ENCODE measurements at regions not wholly inside any gene's neighbourhood (a gene's known extent, or its start where the extent isn't known, plus 50 kb on each side); places are given as distances from the start of the nearest gene placed in this dataset.

DNA sequence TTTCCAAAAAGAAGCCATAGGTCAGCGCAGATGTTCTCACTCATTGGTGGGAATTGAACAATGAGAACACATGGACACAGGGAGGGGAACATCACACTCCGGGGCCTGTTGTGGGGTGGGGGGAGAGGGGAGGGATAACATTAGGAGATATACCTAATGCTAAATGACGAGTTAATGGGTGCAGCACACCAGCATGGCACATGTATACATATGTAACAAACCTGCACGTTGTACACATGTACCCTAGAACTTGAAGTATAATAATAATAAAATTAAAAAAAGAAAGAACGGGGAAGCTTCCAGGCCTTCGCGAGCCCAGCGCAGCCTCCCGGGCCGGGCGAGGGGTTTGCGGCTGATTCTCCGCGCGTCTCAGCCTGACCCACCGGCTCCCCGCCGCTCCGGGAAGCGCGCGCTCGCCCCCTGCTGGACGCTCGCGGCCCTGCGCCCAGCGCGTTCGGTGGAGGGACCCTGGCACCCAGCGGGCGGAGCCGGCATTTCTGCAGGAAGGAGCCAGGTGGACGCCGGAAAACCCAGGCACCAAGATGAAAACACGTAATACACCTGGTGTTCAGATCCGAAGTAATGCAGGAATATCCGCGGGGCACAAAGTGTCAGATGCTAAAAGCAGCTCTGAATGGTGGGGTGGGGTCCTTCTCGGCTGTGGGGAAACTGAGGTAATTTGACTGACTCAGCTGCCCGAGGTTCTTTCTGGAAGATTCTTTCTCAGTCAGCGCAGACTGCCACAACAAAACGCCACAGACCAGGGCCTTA lies 67.1 kb upstream of the PPP1R26 start:
- peak; percentile 38 for DNase-seq

DNA sequence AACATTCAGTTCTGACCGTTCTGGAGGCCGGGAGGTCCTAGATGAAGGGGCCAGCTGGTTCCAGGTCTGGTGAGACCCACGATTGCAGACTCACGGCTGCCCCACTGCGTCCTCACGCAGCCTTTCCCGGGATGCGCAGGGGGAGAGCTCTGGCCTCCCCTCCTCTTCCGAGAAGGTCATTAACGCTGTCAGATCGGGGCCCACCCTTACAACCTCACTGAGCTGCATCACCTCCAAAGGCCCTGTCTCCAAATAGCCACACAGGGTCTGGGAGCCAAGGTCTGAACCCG lies 66.6 kb upstream of the PPP1R26 start:
- no peak for DNase-seq

DNA sequence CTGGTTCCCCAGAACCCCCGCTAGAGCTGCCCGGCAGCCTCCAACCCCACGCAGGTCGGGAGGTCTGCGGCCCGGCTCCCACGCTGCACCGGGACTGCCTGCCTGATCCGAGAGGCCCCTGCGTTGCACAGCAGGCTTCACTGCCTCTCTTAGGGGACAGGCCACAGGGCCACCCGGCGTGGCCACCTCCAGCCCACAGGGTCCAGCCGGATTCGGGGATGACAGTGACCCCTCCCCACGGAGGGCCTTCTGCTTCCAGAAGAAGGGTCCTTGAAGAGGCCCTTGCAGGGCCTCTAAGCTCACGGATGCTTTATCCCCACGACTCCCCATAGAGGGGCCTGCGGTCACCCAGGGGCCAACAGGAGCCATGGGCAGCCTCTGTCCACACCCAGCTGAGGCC lies 66.1 kb upstream of the PPP1R26 start:
- no peak for DNase-seq

DNA sequence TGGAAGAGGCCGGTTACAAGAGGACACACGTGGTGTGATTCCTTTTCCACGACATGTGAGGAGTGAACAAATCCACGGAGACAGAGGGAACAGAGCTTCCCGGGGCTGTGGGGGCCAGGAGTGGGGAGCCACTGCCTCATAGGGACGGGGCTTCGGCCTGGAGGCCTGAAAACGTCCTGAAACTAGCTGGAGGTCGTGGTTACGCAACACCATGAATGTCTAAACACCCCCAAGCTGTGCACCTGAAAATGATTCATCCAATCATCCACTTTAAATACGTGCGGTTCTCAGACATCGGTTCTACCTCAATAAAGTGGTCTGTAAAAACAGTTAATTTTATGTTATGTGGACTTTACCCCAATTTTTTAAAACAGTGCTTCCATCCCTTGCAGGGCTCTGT lies 65.3 kb upstream of the PPP1R26 start:
- DNase-seq, result no peak

DNA sequence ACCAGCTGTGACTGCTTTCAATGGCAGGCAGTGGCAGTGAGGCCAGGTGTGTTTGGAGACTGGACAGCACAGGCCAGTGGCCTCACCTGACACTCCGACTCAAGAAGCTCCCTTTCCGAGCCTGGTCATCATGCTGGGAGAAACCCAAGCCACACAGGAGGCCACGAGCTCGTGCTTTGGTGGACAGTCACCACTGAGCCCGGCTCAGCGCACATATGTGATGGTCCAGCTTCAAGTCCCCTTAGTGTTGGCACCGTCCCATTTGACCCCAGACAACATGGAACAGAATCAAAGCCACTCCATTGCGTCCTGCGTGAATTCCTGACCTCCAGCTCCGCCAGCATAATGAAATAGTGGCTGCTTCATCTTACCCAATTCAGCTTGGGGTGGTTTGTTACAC lies 64.0 kb upstream of the PPP1R26 start:
- DNase-seq, result no peak

DNA sequence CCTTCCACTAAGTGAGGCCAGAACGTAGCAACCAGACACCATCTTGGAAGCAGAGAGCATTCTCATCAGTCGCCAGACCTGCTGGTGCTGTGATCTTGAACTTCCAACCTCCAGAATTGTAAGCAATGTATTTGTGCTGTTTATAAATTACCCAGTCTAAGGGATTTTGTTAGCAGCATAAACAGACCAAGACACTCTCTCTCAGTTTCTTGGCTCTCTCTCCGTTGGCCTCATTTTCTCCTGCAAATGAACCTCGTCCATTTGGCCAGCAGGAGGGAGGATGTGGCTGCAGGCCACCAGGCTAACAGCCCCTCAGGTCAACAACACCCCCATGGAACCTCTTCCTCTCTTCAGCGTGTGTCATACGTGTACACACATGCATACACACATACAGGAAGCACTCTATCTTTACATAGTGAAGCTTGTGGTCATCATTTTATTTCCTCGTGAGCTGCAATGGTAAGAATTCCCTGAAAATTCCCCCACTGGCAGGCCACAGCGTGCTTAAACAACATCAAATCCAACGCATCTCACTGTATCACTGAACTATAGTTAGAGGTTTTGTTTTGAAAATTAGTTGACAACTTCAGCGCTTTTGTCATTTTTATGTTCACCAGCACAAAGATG lies 62.8 kb upstream of the PPP1R26 start:
- no peak for DNase-seq

DNA sequence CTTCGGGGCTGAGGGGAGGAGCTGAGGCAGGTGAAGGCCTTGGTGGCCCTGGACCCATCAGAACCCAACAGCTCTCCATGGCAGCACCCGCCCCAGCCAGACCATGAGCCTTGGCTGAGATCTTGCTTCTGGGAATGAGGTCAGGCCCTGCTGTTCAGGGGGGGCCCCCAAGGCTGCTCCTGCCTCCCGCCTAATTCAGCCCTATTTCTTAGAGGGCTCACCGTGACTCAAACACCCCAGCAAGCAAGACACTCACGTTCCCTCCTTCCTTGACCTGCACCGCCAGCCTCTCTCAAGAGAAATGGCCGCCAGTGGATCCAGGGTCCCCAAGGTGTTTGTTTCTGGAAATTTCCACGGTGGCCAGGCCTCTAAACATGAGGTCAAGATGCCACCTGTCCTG lies 61.4 kb upstream of the PPP1R26 start:
- no peak for DNase-seq

DNA sequence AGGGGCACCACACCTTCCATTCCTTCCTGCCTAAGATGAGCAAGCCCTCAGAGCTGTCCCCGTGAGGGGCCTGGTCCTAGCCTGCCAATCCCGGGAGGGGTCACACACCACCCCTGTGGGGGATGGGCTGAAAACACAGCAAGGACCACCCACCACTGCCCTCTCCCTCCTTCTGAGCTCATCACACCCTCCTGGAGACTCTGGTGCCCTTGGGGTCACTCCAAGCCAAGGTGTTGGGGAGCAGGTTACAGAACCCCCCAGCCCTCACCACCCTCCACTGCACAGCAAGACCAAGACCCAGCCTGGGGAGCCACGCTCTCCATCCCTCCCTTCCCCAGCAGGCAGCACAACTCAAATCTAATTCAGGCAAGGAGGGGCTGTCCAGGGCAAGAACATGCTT lies 60.5 kb upstream of the PPP1R26 start:
- DNase-seq, result no peak

DNA sequence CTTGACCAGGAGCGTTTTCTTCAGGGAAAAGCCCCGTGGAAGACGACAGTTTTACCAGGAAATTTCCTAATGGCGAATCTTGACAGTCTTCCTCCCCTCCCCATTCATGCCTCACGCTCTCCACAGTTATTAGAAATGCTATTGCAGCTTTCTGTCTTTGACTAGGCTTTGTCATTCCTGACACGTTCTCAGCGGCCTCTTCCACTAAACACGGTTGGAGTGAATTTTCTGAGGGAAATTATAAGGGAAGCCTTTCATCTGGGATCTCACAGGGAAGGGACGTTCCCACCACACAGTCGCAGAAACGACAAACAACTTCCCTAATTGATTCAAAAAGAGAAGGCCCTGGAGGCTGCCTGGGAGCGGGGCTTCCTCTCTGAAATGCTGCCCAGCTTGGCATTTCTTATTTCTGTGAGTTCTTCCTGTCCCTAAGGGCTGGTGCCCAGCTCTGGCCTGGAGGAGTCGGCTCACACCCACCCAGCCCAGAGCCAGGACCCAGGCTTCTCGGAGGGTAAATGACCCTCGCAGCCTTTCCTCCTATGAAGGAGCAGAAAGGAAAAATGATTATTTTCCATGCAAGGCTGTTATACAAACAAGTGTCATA lies 57.1 kb upstream of the PPP1R26 start:
- no peak for DNase-seq

DNA sequence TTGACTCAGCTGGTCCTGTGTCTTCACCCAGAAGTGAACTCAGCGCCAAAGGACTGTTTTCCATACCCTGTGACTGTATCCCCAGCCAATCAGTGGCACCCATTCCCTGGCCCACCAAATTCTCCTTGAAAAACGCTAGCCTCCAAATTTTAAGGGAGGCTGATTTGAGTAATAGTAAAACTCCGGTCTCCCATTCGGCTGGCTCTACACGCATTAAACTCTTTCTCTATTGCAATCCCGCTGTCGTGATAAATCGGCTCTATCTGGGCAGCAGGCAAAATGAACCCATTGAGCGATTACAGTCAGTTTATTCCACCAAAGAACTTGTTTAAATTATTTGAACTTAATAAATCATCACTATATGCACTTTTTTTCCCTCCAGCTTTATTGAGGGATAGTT lies 55.9 kb upstream of the PPP1R26 start:
- no peak for DNase-seq

Data from fibroblast of skin of right quadriceps (primary cell).